ENCODE measurements at regions not wholly inside any gene's neighbourhood (a gene's known extent, or its start where the extent isn't known, plus 50 kb on each side); places are given as distances from the start of the nearest gene placed in this dataset.

- no peaks in the 10 kb centered on the region for H3K36me3 Mint-ChIP-seq (ENCODE audit: low read depth)
- no peak overlapping the region for H3K27ac Mint-ChIP-seq
- no peaks in the 10 kb centered on the region for H3K4me1 Mint-ChIP-seq
- ChIA-PET POLR2A (no interaction called here), CTCF (no interaction called here)
- H3K27me3 Mint-ChIP-seq: no peaks in the 10 kb centered on the region
- peaks cover 2% of the 10 kb centered on the region for H3K9me3 Mint-ChIP-seq
- ATAC-seq (ENCODE audit: low read depth) (no peak), DNase-seq (no peak)
- no peak for TF ChIP-seq CTCF (IDR thresholded peaks at IDR 0.05)
- intact Hi-C loops (cut with micrococcal nuclease): no loop called here
- no peak overlapping the region for H3K4me3 Mint-ChIP-seq
Observed at GRCh38 chr1:60386249-60386648, 312.7 kb upstream of the C1orf87 start.

GRCh38 chr1:60376196-60376595, 302.6 kb upstream of the C1orf87 start:
- Mint-ChIP-seq H3K27me3 (no peaks in the 10 kb centered on the region), H3K9me3 (no peaks in the 10 kb centered on the region), H3K4me1 (no peaks in the 10 kb centered on the region), H3K36me3 (ENCODE audit: low read depth) (no peaks in the 10 kb centered on the region), H3K27ac (no peak overlapping the region), H3K4me3 (no peak overlapping the region)
- intact Hi-C loops (cut with micrococcal nuclease): no loop called here
- ATAC-seq (ENCODE audit: low read depth): no peak
- DNase-seq: no peak
- no peak for TF ChIP-seq CTCF (IDR thresholded peaks at IDR 0.05)
- ChIA-PET POLR2A (no interaction called here), CTCF (no interaction called here)

- DNase-seq (no peak), ATAC-seq (ENCODE audit: low read depth) (no peak)
- H3K27ac Mint-ChIP-seq: no peak overlapping the region
- H3K4me1 Mint-ChIP-seq: no peaks in the 10 kb centered on the region
- H3K4me3 Mint-ChIP-seq: no peak overlapping the region
- no peak for TF ChIP-seq CTCF (IDR thresholded peaks at IDR 0.05)
- ChIA-PET CTCF (no interaction called here), POLR2A (no interaction called here)
- intact Hi-C loops (cut with micrococcal nuclease): no loop called here
- no peaks in the 10 kb centered on the region for H3K27me3 Mint-ChIP-seq
- peaks cover 5% of the 10 kb centered on the region for H3K9me3 Mint-ChIP-seq
- H3K36me3 Mint-ChIP-seq (ENCODE audit: low read depth): no peaks in the 10 kb centered on the region
Observed at GRCh38 chr1:60374537-60374936, 301.0 kb upstream of the C1orf87 start.

GRCh38 chr1:60367532-60367931, 294.0 kb upstream of the C1orf87 start:
- no peaks in the 10 kb centered on the region for H3K4me1 Mint-ChIP-seq
- DNase-seq: no peak
- no peak overlapping the region for H3K27ac Mint-ChIP-seq
- H3K9me3 Mint-ChIP-seq: peaks cover 5% of the 10 kb centered on the region
- no peak for ATAC-seq (ENCODE audit: low read depth)
- no peak overlapping the region for H3K4me3 Mint-ChIP-seq
- H3K36me3 Mint-ChIP-seq (ENCODE audit: low read depth): no peaks in the 10 kb centered on the region
- POLR2A ChIA-PET: no interaction called here
- H3K27me3 Mint-ChIP-seq: no peaks in the 10 kb centered on the region
- intact Hi-C loops (cut with micrococcal nuclease): no loop called here
- TF ChIP-seq CTCF (IDR thresholded peaks at IDR 0.05): no peak
- CTCF ChIA-PET: no interaction called here

- H3K27me3 Mint-ChIP-seq: no peaks in the 10 kb centered on the region
- H3K4me1 Mint-ChIP-seq: no peaks in the 10 kb centered on the region
- no peak overlapping the region for H3K4me3 Mint-ChIP-seq
- intact Hi-C loops (cut with micrococcal nuclease): no loop called here
- H3K9me3 Mint-ChIP-seq: no peaks in the 10 kb centered on the region
- TF ChIP-seq CTCF (IDR thresholded peaks at IDR 0.05): no peak
- CTCF ChIA-PET: no interaction called here
- H3K27ac Mint-ChIP-seq: no peak overlapping the region
- H3K36me3 Mint-ChIP-seq (ENCODE audit: low read depth): no peaks in the 10 kb centered on the region
- DNase-seq: no peak
- POLR2A ChIA-PET: no interaction called here
- ATAC-seq (ENCODE audit: low read depth): no peak
Observed at GRCh38 chr1:60359431-60359830, 285.9 kb upstream of the C1orf87 start.
